ENCODE measurements at regions not wholly inside any gene's neighbourhood (a gene's known extent, or its start where the extent isn't known, plus 50 kb on each side); places are given as distances from the start of the nearest gene placed in this dataset.
"Not testable (repeated sequence)": the region's sequence is repeated elsewhere in the genome, so short reads cannot be mapped to it uniquely, and the experiment has no call there.

DNA sequence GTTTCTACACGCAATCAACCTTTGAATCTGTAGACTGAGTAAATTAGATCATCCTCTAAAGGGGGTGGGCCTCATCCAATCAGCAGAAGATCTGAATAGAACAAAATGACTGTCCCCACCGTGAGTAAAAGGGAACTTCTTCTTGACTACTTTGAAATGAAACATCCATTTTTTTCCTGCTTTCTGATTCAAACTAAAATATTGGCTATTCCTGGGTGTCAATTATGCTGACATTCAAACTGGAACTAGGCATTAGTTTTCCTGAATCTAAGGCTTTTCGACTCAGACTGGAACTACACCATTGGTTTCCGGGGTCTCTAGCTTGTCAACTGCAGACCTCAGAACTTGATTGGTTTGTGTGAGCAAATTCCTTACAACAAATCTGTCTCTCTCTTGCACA, 772.2 kb upstream of the CDH10 start:
- no peak for DNase-seq (ENCODE audit: low read depth)
- TF ChIP-seq, protein P1, sequence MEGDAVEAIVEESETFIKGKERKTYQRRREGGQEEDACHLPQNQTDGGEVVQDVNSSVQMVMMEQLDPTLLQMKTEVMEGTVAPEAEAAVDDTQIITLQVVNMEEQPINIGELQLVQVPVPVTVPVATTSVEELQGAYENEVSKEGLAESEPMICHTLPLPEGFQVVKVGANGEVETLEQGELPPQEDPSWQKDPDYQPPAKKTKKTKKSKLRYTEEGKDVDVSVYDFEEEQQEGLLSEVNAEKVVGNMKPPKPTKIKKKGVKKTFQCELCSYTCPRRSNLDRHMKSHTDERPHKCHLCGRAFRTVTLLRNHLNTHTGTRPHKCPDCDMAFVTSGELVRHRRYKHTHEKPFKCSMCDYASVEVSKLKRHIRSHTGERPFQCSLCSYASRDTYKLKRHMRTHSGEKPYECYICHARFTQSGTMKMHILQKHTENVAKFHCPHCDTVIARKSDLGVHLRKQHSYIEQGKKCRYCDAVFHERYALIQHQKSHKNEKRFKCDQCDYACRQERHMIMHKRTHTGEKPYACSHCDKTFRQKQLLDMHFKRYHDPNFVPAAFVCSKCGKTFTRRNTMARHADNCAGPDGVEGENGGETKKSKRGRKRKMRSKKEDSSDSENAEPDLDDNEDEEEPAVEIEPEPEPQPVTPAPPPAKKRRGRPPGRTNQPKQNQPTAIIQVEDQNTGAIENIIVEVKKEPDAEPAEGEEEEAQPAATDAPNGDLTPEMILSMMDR (conservative IDR thresholded peaks at IDR 0.05; ENCODE audit: control insufficient read depth, insufficient read depth, low read depth, low read length), result no peak
- no peak overlapping the region for H3K4me3 ChIP-seq (ENCODE audit: control insufficient read depth, low read depth, low read length)

DNA sequence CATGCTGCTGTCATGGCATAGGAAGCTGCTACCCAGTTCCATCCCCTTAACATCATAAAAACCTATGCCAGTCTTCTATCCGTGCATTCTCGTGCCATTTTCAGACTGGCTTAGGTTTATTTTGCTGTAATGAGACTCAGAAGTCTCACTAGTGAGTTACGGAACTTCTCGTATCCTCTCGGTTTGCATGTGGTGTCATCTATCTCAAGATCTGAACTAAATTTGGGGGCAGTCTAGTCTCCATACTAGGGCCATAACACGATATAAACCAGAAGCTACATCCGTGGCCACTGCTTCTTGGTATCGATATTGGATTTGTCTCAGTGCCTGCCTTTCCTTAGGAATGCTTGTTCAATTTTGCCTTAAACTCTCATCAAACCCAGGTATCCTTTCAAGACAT, 771.2 kb upstream of the CDH10 start:
- TF ChIP-seq, protein P1 (conservative IDR thresholded peaks at IDR 0.05; ENCODE audit: control insufficient read depth, insufficient read depth, low read depth, low read length), result no peak
- no peak for DNase-seq (ENCODE audit: low read depth)
- no peak overlapping the region for H3K4me3 ChIP-seq (ENCODE audit: control insufficient read depth, low read depth, low read length)

DNA sequence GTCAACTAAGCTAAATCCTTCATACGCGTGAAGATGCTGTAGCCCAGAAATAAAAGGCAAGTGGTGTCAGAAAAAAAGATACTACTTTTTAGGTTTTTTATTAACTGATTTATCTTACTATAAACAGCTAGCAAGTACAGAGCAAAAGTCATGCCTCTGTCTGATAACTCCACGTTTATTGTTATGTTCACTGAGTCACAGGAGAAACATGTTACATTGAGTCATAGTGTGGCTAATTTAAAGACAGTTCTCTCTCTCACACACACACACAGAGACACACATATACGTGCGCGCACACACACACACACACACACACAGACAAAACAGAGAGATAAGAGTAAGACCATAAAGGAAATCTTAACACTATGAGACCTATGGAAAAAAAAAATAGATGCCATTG, 770.0 kb upstream of the CDH10 start:
- TF ChIP-seq, protein P1 (conservative IDR thresholded peaks at IDR 0.05; ENCODE audit: control insufficient read depth, insufficient read depth, low read depth, low read length), result no peak
- DNase-seq (ENCODE audit: low read depth), result no peak

DNA sequence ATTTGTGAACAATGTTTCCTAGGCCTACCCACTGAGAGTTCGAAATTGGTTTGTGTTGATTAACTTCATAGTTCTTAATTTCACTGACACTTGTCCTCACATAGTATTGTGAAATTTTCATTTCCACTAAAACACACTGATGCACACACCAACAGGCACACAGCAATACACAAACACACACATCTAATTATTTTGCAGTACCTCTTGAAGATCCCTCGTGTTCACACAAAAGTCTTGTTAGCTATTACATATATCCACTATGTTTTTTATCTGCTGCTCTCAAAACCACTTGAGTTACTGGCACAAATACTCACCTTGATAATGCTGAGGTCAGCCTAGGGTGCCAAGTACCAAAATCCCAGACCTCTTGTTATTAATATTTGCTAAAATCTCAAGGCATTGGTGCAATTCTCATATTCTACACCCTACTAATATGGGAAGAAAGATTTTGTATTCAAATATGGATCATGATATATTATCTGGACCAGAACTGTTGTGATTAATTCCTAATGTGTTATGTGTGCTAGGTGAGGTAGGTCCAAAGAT, 767.4 kb upstream of the CDH10 start:
- no peak for DNase-seq (ENCODE audit: low read depth)
- TF ChIP-seq, protein P1 (conservative IDR thresholded peaks at IDR 0.05; ENCODE audit: control insufficient read depth, insufficient read depth, low read depth, low read length), result no peak
- no peak overlapping the region for H3K4me3 ChIP-seq (ENCODE audit: control insufficient read depth, low read depth, low read length)

More for the DNA sequence above, 770.0 kb upstream of the CDH10 start:
- H3K4me3 ChIP-seq (ENCODE audit: control insufficient read depth, low read depth, low read length), result no peak overlapping the region

DNA sequence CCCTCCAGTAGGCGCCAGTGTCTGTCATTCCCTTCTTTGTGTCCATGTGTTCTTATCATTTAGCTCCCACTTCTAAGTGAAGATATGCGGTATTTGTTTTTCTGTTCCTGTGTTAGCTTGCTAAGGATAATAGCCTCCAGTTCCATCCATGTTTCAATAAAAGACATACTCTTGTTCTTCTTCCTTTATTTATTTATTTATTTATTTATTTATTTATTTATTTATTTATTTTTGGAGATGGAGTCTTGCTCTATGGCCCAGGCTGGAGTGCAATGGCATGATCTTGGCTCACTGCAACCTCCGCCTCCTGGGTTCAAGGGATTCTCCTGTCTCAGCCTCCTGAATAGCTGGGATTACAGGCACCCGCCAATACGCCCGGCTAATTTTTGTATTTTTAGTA, 762.6 kb upstream of the CDH10 start:
- DNase-seq (ENCODE audit: low read depth); H3K4me3 ChIP-seq (ENCODE audit: control insufficient read depth, low read depth, low read length): not testable (repeated sequence)

DNA sequence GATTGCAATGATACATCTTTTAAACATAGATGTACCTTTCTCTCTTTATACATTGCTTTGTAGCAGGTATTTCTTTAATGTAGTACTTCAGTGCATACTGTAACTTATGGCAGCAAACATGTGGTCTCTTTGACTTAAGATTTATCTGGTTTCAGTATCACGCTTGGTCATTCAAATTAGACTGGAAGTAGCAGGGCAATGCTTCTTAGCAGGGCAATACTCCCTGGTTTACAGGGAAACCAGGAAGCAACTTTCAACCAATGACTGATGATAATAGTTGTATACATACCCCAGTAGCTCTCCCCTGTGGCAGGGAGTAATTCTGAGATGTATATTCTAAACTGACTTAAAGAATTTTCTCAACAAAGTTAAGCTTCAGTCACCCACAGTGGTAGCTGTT, 761.1 kb upstream of the CDH10 start:
- TF ChIP-seq, protein P1 (conservative IDR thresholded peaks at IDR 0.05; ENCODE audit: control insufficient read depth, insufficient read depth, low read depth, low read length), result no peak
- H3K4me3 ChIP-seq (ENCODE audit: control insufficient read depth, low read depth, low read length), result no peak overlapping the region
- DNase-seq (ENCODE audit: low read depth), result no peak

DNA sequence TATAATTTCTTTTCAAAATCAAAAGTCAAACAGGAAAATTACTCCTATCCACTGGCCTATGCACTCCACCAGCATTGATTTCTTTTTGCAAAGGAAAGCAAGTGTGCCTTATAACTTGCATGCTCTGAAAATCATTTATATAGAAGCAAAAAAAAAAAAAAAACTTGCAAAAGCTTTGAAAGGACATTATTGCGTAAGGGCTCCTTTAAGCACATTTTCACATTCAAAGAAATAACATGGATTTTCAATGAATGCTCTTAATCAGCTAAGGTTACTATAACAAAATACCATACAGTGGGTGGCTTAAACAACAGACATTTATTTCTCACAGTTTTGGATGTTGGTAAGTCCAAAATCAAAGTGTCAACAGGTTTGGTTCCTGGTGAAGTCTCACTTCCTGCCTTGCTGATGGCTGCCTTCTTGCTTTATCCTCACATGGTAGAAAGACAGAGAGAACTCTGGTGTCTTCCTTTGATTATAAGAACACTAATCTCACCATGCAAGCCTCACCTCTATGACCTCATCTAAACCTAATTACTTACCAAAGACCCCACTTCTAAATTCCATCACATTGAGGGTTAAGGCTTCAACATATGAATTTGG, 755.2 kb upstream of the CDH10 start:
- no peak for DNase-seq (ENCODE audit: low read depth)
- TF ChIP-seq, protein P1 (conservative IDR thresholded peaks at IDR 0.05; ENCODE audit: control insufficient read depth, insufficient read depth, low read depth, low read length), result no peak
- H3K4me3 ChIP-seq (ENCODE audit: control insufficient read depth, low read depth, low read length), result no peak overlapping the region

Measured in fibroblast of mammary gland (primary cell).